GM18507 (cell line): ENCODE measurements at regions not wholly inside any gene's neighbourhood (a gene's known extent, or its start where the extent isn't known, plus 50 kb on each side); places are given as distances from the start of the nearest gene placed in this dataset.
"Not testable (repeated sequence)": the region's sequence is repeated elsewhere in the genome, so short reads cannot be mapped to it uniquely, and the experiment has no call there.

Experiments
- DNase-seq: peaks from one replicate; pipeline ENCODE4 v3.0.0; 2011; ENCODE audit warnings: low read depth; ENCODE audit not compliant: insufficient read length; ENCODE audit errors: extremely low spot score
- FAIRE-seq: peaks from 2 replicates; lab custom pipeline; 2011; peaks lifted over from hg19 to GRCh38; lab: Jason Lieb, UNC

DNA sequence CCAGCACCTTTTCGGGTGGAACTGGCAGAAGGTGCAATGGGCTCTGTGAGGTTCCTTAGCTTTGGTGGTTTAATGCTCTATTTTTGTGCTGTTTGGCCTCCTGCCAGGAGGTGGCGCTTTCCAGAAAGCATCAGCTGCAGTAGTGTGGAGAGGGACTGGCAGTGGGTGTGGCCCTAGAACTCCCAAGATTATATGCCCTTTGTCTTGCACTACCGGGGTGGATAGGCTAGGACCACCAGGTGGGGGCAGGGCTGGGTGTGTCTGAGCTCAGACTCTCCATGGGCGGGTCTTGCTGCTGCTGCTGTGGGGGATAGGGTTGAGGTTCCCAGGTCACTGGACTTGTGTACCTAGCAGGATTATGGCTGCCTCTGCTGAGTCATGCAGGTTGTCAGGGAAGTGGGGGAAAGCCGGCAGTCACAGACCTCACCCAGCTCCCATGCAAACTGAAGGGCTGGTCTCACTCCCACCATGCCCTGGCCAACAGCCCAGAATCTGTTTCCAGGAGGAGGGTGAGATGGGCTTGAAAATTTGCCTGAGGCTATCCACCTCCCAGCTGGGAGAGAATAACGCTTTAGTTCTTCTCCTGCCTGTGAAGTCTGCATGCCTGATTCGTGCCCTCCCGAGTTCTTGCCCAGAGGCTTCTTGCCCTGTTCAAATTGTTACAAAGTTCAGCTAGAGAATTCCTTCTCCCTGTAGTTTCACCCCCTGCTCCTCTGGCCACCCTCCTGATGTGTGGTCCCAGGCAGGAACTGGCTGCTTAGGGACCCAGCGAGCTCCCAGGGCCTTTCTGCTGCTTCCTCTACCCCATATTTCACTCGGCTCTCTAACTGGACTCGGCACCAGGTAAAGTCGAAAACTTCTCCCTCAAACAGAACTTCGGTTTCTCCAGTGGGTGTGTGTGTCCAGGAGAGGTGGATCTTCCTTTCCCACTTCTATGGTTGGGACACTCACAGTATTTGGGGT lies 76.5 kb upstream of the BTG3 start:
- FAIRE-seq (no peak), DNase-seq (no peak)

DNA sequence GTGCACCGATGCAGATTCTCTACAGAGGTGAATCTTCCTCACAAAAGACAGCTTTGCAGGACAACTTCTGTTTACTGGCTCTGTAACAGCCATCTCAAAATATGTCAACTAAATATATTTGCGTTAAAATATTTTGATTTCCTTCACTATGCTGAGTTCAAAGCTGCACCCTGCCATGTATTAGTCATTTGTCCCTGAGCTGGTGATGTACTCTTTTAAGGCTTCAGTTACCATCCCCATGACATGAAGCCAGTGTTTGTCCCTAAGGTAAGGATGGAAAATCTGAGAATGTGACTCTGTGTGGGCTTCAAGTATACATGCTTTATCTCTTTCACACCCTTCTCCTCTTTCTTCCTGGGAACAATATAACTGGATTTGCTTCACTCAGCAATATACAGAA lies 70.2 kb upstream of the BTG3 start:
- DNase-seq (no peak), FAIRE-seq (no peak)

DNA sequence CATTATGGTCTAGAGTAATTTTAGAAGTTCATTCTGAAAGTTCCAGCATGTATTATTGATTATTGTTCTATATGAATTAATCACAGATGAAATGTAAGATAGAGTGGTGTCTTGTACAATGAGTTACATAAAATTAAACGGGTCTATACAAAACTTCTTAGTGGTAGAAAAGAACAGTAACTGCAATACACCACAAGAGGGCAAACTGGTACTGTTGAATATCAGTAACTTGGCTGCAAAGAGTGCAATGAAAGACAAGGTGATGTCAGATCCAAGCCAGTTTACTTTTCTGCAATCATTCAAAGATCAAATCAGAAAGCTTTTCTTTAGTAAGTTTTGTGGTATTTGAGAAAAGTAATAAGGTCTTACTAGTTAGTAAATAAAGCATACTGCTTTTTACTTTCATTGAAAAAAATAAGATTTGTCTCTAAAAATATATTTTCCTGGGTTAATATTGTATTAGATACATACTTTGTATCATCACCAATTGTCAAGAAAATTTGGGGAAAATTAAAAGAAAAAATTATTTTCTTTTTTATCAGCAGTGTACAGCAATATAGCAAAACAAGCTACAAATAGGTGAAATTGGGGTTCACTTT lies 66.4 kb upstream of the BTG3 start:
- DNase-seq (peak; percentile 57), FAIRE-seq (peak; percentile 86)

DNA sequence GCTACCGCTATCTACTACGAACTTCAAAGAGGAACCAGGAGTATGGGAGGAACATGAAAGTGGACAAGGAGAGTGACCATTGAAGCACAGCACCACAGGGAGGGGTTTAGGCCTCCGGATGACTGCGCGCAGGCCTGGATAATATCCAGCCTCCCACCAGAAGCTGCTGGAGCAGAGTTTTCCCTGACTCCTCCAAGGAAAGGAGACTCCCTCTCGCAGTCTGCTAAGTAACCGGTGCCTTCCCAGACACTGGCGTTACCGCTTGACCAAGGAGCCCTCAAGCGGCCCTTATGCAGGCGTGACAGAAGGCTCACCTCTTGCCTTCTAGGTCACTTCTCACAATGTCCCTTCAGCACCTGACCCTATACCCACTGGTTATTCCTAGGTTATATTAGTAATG lies 64.2 kb upstream of the BTG3 start:
- not testable (repeated sequence) for FAIRE-seq, DNase-seq

DNA sequence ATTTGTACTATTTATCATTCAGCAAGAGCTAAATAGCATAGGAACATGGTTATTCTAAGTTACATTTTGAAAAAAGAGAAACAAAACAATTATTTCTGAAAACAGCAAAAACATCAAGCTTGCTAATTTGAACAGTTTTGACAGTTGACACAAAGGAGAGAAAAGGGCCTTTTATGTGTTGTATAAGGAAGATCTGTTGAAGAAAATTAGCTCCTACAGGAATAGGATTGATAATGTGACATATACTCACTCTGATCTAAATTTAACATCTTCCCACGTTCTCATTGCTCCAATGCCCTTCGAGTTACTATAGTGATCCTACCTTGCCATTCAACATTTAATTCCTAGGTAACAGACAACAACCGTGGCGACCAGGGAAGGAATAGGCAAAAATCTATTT lies 61.4 kb upstream of the BTG3 start:
- DNase-seq (no peak), FAIRE-seq (no peak)

DNA sequence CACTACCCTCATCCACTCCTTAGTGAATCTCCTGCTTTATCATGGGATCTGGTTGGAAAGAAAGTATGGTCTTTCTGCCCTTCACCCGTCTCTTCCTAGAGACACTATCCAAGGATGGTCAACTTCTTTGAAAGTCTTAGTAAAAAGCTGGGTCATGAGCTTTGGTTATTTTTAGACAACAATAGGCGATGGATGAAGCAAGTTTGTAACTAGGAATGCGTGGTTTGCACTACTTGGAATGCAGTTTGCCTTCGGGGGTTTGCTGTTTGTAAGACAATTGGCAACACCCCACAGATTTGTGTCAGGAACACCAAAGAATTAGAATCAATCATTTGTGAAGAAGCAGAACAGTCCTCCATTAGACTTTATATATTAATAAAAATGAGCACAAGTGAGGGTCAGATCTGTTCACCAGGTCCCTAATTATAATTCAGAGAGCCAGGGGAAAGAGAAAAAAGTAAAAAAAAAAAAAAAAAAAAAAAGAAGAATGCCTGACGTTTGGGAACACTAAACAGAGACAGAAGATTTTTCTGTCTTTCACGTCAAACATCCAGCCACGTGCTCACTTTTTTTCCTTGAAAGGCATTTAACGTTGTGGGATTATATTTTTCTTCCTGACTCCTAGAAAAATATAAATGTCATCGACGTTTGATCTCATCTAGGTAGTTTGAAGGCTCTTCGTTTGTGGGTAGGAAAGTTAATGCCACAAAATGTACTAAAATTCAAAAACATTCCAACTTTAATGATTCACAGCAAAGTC lies 60.7 kb upstream of the BTG3 start:
- FAIRE-seq, result no peak

DNA sequence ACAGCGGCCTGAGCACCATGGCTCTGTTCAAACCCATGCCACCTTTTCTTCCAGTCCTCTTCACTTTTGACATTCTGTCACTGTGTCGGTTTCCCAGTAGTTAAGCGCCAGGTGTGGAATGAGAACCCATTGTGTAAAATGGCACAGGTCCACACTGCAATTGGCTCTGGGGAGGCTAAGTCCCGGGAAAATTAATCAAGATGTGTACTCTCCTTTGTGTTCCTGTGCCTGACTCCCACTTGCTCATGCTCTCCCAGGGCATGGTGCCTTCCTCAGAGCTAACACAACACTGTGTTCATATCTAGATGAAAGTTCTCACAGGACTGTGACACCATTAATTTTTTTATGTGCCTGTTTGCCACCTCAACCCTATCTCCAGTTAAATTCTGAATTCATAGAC lies 59.0 kb upstream of the BTG3 start:
- FAIRE-seq, result no peak
- no peak for DNase-seq

More for the DNA sequence above, 60.7 kb upstream of the BTG3 start:
- DNase-seq, result no peak

DNA sequence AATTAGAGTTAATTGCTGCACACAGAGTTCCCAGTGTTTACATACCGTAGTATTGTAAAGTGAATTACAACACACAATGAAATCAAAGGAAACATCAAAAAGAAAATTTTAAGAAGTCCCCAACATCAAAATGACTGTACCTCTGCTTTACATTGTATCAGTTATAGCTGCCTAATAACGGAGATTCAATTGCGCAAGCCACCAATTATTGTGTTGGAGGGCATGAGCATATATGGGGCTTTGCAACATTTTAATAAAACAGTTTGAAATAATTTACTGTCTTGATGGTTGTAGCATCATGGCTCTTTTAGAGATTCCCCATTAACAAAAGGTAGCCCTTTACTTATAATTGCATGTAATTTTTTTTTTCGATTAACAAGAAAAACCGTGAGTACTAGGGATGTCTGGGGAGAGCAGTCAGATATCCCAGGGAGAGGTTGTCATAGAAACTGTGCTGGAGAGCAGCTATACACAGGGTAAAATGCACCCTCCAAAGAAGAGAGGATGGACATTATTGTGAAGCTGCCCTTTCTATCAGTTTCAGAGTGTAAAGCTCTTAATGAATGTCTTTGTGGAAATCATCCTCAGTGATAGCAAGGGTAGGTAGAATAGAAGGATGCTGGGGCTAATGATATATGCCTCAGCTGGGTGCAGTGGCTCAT lies 55.9 kb upstream of the BTG3 start:
- DNase-seq (no peak), FAIRE-seq (no peak)

DNA sequence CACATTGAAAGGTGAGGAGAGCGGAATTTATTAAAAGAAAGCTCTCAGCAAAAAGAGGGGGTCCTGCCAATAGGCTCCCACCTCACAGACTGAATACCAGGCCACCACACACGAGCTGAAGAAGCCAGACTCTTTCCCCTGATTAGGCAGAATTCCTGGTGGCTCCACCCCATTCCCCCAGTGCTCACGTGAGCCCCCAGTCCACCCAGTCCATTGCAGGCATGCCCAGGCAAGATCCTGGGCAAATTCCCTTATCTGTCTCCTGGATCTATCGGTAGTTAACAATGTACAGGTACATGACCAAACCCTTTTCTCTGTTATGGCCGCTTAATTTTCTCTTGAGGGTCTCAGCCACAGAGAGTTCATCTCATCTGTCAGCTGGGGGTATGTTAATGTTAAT lies 54.6 kb upstream of the BTG3 start:
- FAIRE-seq (no peak), DNase-seq (no peak)
